OCI-LY3 (cell line): ENCODE measurements at regions not wholly inside any gene's neighbourhood (a gene's known extent, or its start where the extent isn't known, plus 50 kb on each side); places are given as distances from the start of the nearest gene placed in this dataset.

Experiments
- EZH2phosphoT487 ChIP-seq: fragments of 200-600 bp; shearing (Covaris generic); IDR thresholded peaks from 2 replicates; pipeline ENCODE4 v1.6.1; 2018; ENCODE audit warnings: antibody characterized with exemption, mixed run types, low read depth
- TF ChIP-seq, protein P1 (sequence below): fragments of 200-600, 300-600 bp; sonication (generic); IDR thresholded peaks from 2 replicates; pipeline ENCODE4 v1.5.1; 2014; ENCODE audit warnings: antibody characterized with exemption, low read length, low read depth

GRCh38 chr6:97658090-97658489 is 375.1 kb upstream of the MMS22L start:
- TF ChIP-seq, protein P1, sequence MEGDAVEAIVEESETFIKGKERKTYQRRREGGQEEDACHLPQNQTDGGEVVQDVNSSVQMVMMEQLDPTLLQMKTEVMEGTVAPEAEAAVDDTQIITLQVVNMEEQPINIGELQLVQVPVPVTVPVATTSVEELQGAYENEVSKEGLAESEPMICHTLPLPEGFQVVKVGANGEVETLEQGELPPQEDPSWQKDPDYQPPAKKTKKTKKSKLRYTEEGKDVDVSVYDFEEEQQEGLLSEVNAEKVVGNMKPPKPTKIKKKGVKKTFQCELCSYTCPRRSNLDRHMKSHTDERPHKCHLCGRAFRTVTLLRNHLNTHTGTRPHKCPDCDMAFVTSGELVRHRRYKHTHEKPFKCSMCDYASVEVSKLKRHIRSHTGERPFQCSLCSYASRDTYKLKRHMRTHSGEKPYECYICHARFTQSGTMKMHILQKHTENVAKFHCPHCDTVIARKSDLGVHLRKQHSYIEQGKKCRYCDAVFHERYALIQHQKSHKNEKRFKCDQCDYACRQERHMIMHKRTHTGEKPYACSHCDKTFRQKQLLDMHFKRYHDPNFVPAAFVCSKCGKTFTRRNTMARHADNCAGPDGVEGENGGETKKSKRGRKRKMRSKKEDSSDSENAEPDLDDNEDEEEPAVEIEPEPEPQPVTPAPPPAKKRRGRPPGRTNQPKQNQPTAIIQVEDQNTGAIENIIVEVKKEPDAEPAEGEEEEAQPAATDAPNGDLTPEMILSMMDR = no peak
- no peak for TF ChIP-seq EZH2phosphoT487
